ENCODE measurements at regions not wholly inside any gene's neighbourhood (a gene's known extent, or its start where the extent isn't known, plus 50 kb on each side); places are given as distances from the start of the nearest gene placed in this dataset.

GRCh38 chr5:124935065-124935464, 188.6 kb upstream of the ZNF608 start:
- no peak overlapping the region for H3K9ac ChIP-seq (ENCODE audit: insufficient read depth in 1 of 2, low read length in 2 of 2)

GRCh38 chr5:124936626-124936933, 190.1 kb upstream of the ZNF608 start:
- no peaks in the 10 kb centered on the region for H3K27me3 ChIP-seq (ENCODE audit: control insufficient read depth in 3 of 3, insufficient read depth in 3 of 3, low read length in 2 of 3)
- WGBS, 2 donors = 83 to 91% methylated on average over 4 of the region's 4 CpGs

More at GRCh38 chr5:124935065-124935464, 188.6 kb upstream of the ZNF608 start:
- no peak for TF ChIP-seq CTCF (IDR thresholded peaks at IDR 0.05; ENCODE audit: control extremely low read depth, extremely low read depth)
- Histone ChIP-seq H3K4me1 (ENCODE audit: control insufficient read depth in 5 of 5, insufficient read depth in 5 of 5, low read length in 5 of 5) (no peaks in the 10 kb centered on the region), H3K4me3 (no peak overlapping the region), H3K27me3 (ENCODE audit: control insufficient read depth in 3 of 3, insufficient read depth in 3 of 3, low read length in 2 of 3) (no peaks in the 10 kb centered on the region), H3K9me3 (ENCODE audit: control insufficient read depth in 4 of 4, insufficient read depth in 3 of 4, low read length in 3 of 4) (no peaks in the 10 kb centered on the region), H3K27ac (ENCODE audit: low read depth in 1 of 2, low read length in 1 of 2) (no peak overlapping the region), H3K36me3 (ENCODE audit: control insufficient read depth in 4 of 4, insufficient read depth in 4 of 4, low read length in 4 of 4) (no peaks in the 10 kb centered on the region)
- DNase-seq (no peak), ATAC-seq (ENCODE audit: insufficient read depth, low FRiP score) (no peak)
- 66 to 72% methylated on average over 4 of the region's 4 CpGs for WGBS, 2 donors

GRCh38 chr5:124941051-124942049, 194.9 kb upstream of the ZNF608 start:
- no peak overlapping the region for H3K9ac ChIP-seq (ENCODE audit: insufficient read depth in 1 of 2, low read length in 2 of 2)
- 72 to 78% methylated on average over 10 of the region's 10 CpGs for WGBS, 2 donors

More at GRCh38 chr5:124936626-124936933, 190.1 kb upstream of the ZNF608 start:
- Histone ChIP-seq H3K9ac (ENCODE audit: insufficient read depth in 1 of 2, low read length in 2 of 2) (no peak overlapping the region), H3K4me1 (ENCODE audit: control insufficient read depth in 5 of 5, insufficient read depth in 5 of 5, low read length in 5 of 5) (no peaks in the 10 kb centered on the region), H3K27ac (ENCODE audit: low read depth in 1 of 2, low read length in 1 of 2) (no peak overlapping the region), H3K4me3 (no peak overlapping the region), H3K36me3 (ENCODE audit: control insufficient read depth in 4 of 4, insufficient read depth in 4 of 4, low read length in 4 of 4) (no peaks in the 10 kb centered on the region), H3K9me3 (ENCODE audit: control insufficient read depth in 4 of 4, insufficient read depth in 3 of 4, low read length in 3 of 4) (peaks cover 0 to 2% (median 0%) of the 10 kb centered on the region in 4 donors)
- DNase-seq (no peak), ATAC-seq (ENCODE audit: insufficient read depth, low FRiP score) (no peak)
- no peak for TF ChIP-seq CTCF (IDR thresholded peaks at IDR 0.05; ENCODE audit: control extremely low read depth, extremely low read depth)

More at GRCh38 chr5:124941051-124942049, 194.9 kb upstream of the ZNF608 start:
- no peak for TF ChIP-seq CTCF (IDR thresholded peaks at IDR 0.05; ENCODE audit: control extremely low read depth, extremely low read depth)
- no peaks in the 10 kb centered on the region for H3K4me1 ChIP-seq (ENCODE audit: control insufficient read depth in 5 of 5, insufficient read depth in 5 of 5, low read length in 5 of 5)
- no peaks in the 10 kb centered on the region for H3K27me3 ChIP-seq (ENCODE audit: control insufficient read depth in 3 of 3, insufficient read depth in 3 of 3, low read length in 2 of 3)
- H3K27ac ChIP-seq (ENCODE audit: low read depth in 1 of 2, low read length in 1 of 2) = no peak overlapping the region
- no peak overlapping the region for H3K4me3 ChIP-seq
- peaks cover 0 to 2% (median 0%) of the 10 kb centered on the region in 4 donors for H3K9me3 ChIP-seq (ENCODE audit: control insufficient read depth in 4 of 4, insufficient read depth in 3 of 4, low read length in 3 of 4)
- ATAC-seq (ENCODE audit: insufficient read depth, low FRiP score) = no peak
- DNase-seq = no peak
- no peaks in the 10 kb centered on the region for H3K36me3 ChIP-seq (ENCODE audit: control insufficient read depth in 4 of 4, insufficient read depth in 4 of 4, low read length in 4 of 4)

Data from lung (tissue), 11 donors.